ENCODE measurements at regions not wholly inside any gene's neighbourhood (a gene's known extent, or its start where the extent isn't known, plus 50 kb on each side); places are given as distances from the start of the nearest gene placed in this dataset.

DNA sequence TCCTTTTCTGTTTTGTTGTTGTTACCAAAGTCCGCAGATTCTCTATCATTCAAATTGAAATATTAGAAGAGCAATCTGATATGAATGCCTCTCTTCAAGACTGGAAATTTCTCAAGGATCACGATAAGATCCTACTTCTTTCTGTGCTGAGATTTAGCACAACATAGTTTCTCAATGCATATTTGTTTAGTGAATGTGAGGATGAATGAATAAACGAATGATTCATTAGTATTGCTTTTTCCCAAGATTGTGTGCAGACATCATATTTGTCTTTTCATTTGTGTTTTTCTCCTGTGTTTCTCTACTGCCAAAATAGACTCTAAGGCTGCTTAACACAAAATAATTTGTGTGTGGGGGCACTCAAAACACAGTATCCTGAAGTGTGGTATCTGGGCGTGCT is 862.7 kb upstream of the MAP3K7 start:
- H3K9me3 Mint-ChIP-seq = peaks cover 0 to 3% (median 0%) of the 10 kb centered on the region in 7 donors
- H3K79me2 ChIP-seq (ENCODE audit: insufficient read depth, low read length) = no peaks in the 10 kb centered on the region
- no peaks in the 10 kb centered on the region for H3K4me1 Mint-ChIP-seq
- H3K4me2 ChIP-seq (replicated peaks; ENCODE audit: extremely low read depth, low read length, poor library complexity, severe bottlenecking) = no peak overlapping the region
- no peak overlapping the region for H3K9ac ChIP-seq (ENCODE audit: insufficient read depth, low read length, poor library complexity, severe bottlenecking)
- no peak overlapping the region for H3K27ac Mint-ChIP-seq
- H3K27me3 ChIP-seq (ENCODE audit: control insufficient read depth in 2 of 2, insufficient read depth in 2 of 2, low read length in 2 of 2) = no peaks in the 10 kb centered on the region
- no peaks in the 10 kb centered on the region for H3K9me3 ChIP-seq (replicated peaks in 1 of 2; ENCODE audit: control insufficient read depth in 1 of 2, insufficient read depth in 1 of 2, low read length in 2 of 2)
- H3K4me3 ChIP-seq (replicated peaks in 1 of 3; ENCODE audit: low read depth in 2 of 3, low read length in 3 of 3) = no peak overlapping the region
- no peak overlapping the region for H3K4me3 Mint-ChIP-seq
- DNase-seq = no peak
- H3K27me3 Mint-ChIP-seq (ENCODE audit: low read depth in 3 of 3) = peaks cover 0 to 3% (median 0%) of the 10 kb centered on the region in 3 donors
- TF ChIP-seq, protein P1, sequence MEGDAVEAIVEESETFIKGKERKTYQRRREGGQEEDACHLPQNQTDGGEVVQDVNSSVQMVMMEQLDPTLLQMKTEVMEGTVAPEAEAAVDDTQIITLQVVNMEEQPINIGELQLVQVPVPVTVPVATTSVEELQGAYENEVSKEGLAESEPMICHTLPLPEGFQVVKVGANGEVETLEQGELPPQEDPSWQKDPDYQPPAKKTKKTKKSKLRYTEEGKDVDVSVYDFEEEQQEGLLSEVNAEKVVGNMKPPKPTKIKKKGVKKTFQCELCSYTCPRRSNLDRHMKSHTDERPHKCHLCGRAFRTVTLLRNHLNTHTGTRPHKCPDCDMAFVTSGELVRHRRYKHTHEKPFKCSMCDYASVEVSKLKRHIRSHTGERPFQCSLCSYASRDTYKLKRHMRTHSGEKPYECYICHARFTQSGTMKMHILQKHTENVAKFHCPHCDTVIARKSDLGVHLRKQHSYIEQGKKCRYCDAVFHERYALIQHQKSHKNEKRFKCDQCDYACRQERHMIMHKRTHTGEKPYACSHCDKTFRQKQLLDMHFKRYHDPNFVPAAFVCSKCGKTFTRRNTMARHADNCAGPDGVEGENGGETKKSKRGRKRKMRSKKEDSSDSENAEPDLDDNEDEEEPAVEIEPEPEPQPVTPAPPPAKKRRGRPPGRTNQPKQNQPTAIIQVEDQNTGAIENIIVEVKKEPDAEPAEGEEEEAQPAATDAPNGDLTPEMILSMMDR (IDR thresholded peaks at IDR 0.05) = no peak
- 86% methylated on average over 1 of the region's 4 CpGs for WGBS (ENCODE audit: insufficient coverage)
- H3K36me3 ChIP-seq (replicated peaks in 1 of 2; ENCODE audit: control insufficient read depth in 1 of 2, insufficient read depth in 2 of 2, low read length in 2 of 2) = no peaks in the 10 kb centered on the region
- H2AFZ ChIP-seq (ENCODE audit: insufficient read depth, low read depth, low read length, poor library complexity, severe bottlenecking) = no peak overlapping the region
- H3K36me3 Mint-ChIP-seq = no peaks in the 10 kb centered on the region
- H3K4me1 ChIP-seq (ENCODE audit: control insufficient read depth in 1 of 2, insufficient read depth in 2 of 2, low read length in 2 of 2) = no peaks in the 10 kb centered on the region
- H3K27ac ChIP-seq (ENCODE audit: low read depth in 1 of 2, low read length in 2 of 2) = no peak overlapping the region
- H4K20me1 ChIP-seq (ENCODE audit: insufficient read depth, low read length) = no peaks in the 10 kb centered on the region
- intact Hi-C loops (cut with micrococcal nuclease) = no loop called here

DNA sequence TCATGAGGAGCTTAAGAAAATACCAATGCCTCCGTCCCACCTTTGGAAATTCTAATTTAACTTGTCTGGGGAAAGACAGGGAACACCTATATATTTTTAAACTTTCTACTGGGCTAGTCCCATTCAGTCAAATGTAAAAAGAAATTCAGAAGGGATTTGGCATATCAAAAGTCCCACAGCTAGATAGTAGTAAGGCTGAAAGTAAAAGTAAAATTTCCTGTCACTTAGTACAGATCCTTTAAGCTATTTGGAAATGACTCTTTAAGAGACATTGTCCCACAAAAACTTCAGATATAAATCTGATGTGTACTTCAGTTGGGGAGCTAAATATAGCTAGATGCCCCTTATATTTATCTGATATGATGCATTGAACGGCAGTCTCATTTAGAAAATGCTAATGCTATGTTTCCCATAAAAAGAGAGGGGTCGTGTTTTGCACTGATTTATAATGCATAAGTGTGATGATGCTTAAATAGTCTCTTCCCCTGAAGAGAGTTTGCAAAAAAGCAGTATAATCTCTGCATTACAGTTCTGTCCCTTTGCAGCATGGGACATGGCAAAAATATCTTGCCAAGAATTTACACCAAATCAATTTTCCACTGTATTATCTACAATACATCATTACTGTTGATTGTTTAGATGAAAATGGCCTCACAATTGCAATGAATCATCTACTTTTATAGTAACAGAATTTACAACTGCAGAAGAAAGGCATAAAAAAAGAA is 860.8 kb upstream of the MAP3K7 start:
- intact Hi-C loops (cut with micrococcal nuclease) = no loop called here
- Mint-ChIP-seq H3K27ac (no peak overlapping the region), H3K27me3 (ENCODE audit: low read depth in 3 of 3) (peaks cover 0 to 3% (median 0%) of the 10 kb centered on the region in 3 donors), H3K4me1 (no peaks in the 10 kb centered on the region), H3K4me3 (no peak overlapping the region), H3K9me3 (peaks cover 0 to 3% (median 0%) of the 10 kb centered on the region in 7 donors), H3K36me3 (no peaks in the 10 kb centered on the region)
- TF ChIP-seq, protein P1 (IDR thresholded peaks at IDR 0.05) = no peak
- Histone ChIP-seq H3K9ac (ENCODE audit: insufficient read depth, low read length, poor library complexity, severe bottlenecking) (no peak overlapping the region), H4K20me1 (ENCODE audit: insufficient read depth, low read length) (no peaks in the 10 kb centered on the region), H3K79me2 (ENCODE audit: insufficient read depth, low read length) (no peaks in the 10 kb centered on the region), H3K27me3 (ENCODE audit: control insufficient read depth in 2 of 2, insufficient read depth in 2 of 2, low read length in 2 of 2) (no peaks in the 10 kb centered on the region), H3K4me1 (ENCODE audit: control insufficient read depth in 1 of 2, insufficient read depth in 2 of 2, low read length in 2 of 2) (no peaks in the 10 kb centered on the region), H3K36me3 (replicated peaks in 1 of 2; ENCODE audit: control insufficient read depth in 1 of 2, insufficient read depth in 2 of 2, low read length in 2 of 2) (no peaks in the 10 kb centered on the region), H2AFZ (ENCODE audit: insufficient read depth, low read depth, low read length, poor library complexity, severe bottlenecking) (no peak overlapping the region), H3K4me3 (replicated peaks in 1 of 3; ENCODE audit: low read depth in 2 of 3, low read length in 3 of 3) (no peak overlapping the region), H3K27ac (ENCODE audit: low read depth in 1 of 2, low read length in 2 of 2) (no peak overlapping the region), H3K9me3 (replicated peaks in 1 of 2; ENCODE audit: control insufficient read depth in 1 of 2, insufficient read depth in 1 of 2, low read length in 2 of 2) (no peaks in the 10 kb centered on the region), H3K4me2 (replicated peaks; ENCODE audit: extremely low read depth, low read length, poor library complexity, severe bottlenecking) (no peak overlapping the region)
- no peak for DNase-seq
- WGBS (ENCODE audit: insufficient coverage) = no CpG with 5 or more reads among the region's 3 CpGs
